HEK293 (cell line): ENCODE measurements at regions not wholly inside any gene's neighbourhood (a gene's known extent, or its start where the extent isn't known, plus 50 kb on each side); places are given as distances from the start of the nearest gene placed in this dataset.

Experiments used
- CTCF ChIA-PET: fragments of 350-600 bp; formaldehyde crosslinking; extraction: SDS; loops from one replicate; lab custom pipeline; 2021; ENCODE audit warnings: antibody characterized with exemption; lab: Yijun Ruan, JAX
- POLR2A ChIA-PET: fragments of 300-600 bp; formaldehyde crosslinking; extraction: SDS; loops from one replicate; lab custom pipeline; 2020; ENCODE audit warnings: antibody characterized with exemption, inconsistent platforms; lab: Yijun Ruan, JAX
- H3K27ac ChIP-seq: fragments of 200-500 bp; sonication (Bioruptor generic); 2 replicates; pipeline ENCODE4 v1.5.1; 2014; ENCODE audit warnings: low read depth, low read length, control low read depth, inconsistent platforms; ENCODE audit errors: extremely low read depth
- H3K36me3 ChIP-seq, 2 experiments: fragments of 200-500 bp in 1 of 2; sonication (Bioruptor generic) in 1 of 2; 1 replicate in 1 of 2; 2 replicates in 1 of 2; pipeline ENCODE4 v1.5.1; 2014 to 2017; ENCODE audit warnings: inconsistent platforms in 2 of 2, low read length in 2 of 2; ENCODE audit not compliant: control insufficient read depth in 2 of 2, insufficient read depth in 1 of 2
- H3K4me1 ChIP-seq: fragments of 200-500 bp; sonication (Bioruptor generic); 2 replicates; pipeline ENCODE4 v1.5.1; 2014; ENCODE audit warnings: mild to moderate bottlenecking, low read length, inconsistent platforms; ENCODE audit not compliant: control insufficient read depth, insufficient read depth
- H3K4me3 ChIP-seq: 2 replicates; pipeline ENCODE4 v1.5.1; 2011; ENCODE audit warnings: low read depth, mild to moderate bottlenecking, control low read depth, low read length, moderate library complexity
- H3K9me3 ChIP-seq: fragments of 200-500 bp; sonication (Bioruptor generic); 2 replicates; pipeline ENCODE4 v1.5.1; 2014; ENCODE audit warnings: low read depth, low read length, inconsistent platforms; ENCODE audit not compliant: control insufficient read depth, insufficient read depth
- GLIS1 ChIP-seq: fragments of 450-650 bp; formaldehyde crosslinking; IDR thresholded peaks from 2 replicates; pipeline ENCODE4 v1.5.1; 2016; ENCODE audit warnings: missing biosample characterization, missing genetic modification characterization
- KLF10 ChIP-seq: fragments of 450-650 bp; IDR thresholded peaks from 2 replicates; pipeline ENCODE4 v1.5.1; 2018; ENCODE audit warnings: missing biosample characterization, mild to moderate bottlenecking, missing genetic modification characterization
- KLF16 ChIP-seq: fragments of 450-650 bp; formaldehyde crosslinking; IDR thresholded peaks from 2 replicates; pipeline ENCODE4 v1.5.1; 2017; ENCODE audit warnings: missing biosample characterization, missing genetic modification characterization
- KLF8 ChIP-seq: fragments of 450-650 bp; formaldehyde crosslinking; IDR thresholded peaks from 2 replicates; pipeline ENCODE4 v1.5.1; 2016; ENCODE audit warnings: missing biosample characterization, missing genetic modification characterization
- PRDM1 ChIP-seq: fragments of 450-650 bp; formaldehyde crosslinking; IDR thresholded peaks from 2 replicates; pipeline ENCODE4; 2016; ENCODE audit warnings: missing biosample characterization, missing genetic modification characterization
- RBAK ChIP-seq: fragments of 450-650 bp; formaldehyde crosslinking; IDR thresholded peaks from 2 replicates; pipeline ENCODE4 v1.5.1; 2016; ENCODE audit warnings: missing biosample characterization, missing genetic modification characterization
- REST ChIP-seq: fragments of 450-650 bp; formaldehyde crosslinking; IDR thresholded peaks from 2 replicates; pipeline ENCODE4 v1.5.1; 2016; ENCODE audit warnings: missing biosample characterization, missing genetic modification characterization
- SCRT1 ChIP-seq: fragments of 450-650 bp; formaldehyde crosslinking; IDR thresholded peaks from 2 replicates; pipeline ENCODE4 v1.5.1; 2016; ENCODE audit warnings: missing biosample characterization, missing genetic modification characterization, borderline replicate concordance
- YY1 ChIP-seq: fragments of 450-650 bp; formaldehyde crosslinking; IDR thresholded peaks from 2 replicates; pipeline ENCODE4 v1.5.1; 2018; ENCODE audit warnings: missing biosample characterization, missing genetic modification characterization
- ZBTB17 ChIP-seq: fragments of 450-650 bp; formaldehyde crosslinking; IDR thresholded peaks from 2 replicates; pipeline ENCODE4 v1.5.1; 2016; ENCODE audit warnings: missing biosample characterization, missing genetic modification characterization
- ZBTB48 ChIP-seq: fragments of 450-650 bp; formaldehyde crosslinking; IDR thresholded peaks from 2 replicates; pipeline ENCODE4 v1.5.1; 2016; ENCODE audit warnings: missing biosample characterization, missing genetic modification characterization
- ZBTB7A ChIP-seq: fragments of 450-650 bp; formaldehyde crosslinking; IDR thresholded peaks from 2 replicates; pipeline ENCODE4 v1.5.1; 2016; ENCODE audit warnings: low read depth, missing biosample characterization, missing genetic modification characterization
- ZBTB8A ChIP-seq: fragments of 450-650 bp; formaldehyde crosslinking; IDR thresholded peaks from 2 replicates; pipeline ENCODE4 v1.5.1; 2016; ENCODE audit warnings: missing biosample characterization, missing genetic modification characterization
- ZNF121 ChIP-seq: fragments of 450-650 bp; formaldehyde crosslinking; IDR thresholded peaks from 2 replicates; pipeline ENCODE4 v1.5.1; 2016; ENCODE audit warnings: missing biosample characterization, missing genetic modification characterization
- ZNF248 ChIP-seq: fragments of 450-650 bp; formaldehyde crosslinking; IDR thresholded peaks from 2 replicates; pipeline ENCODE4 v1.5.1; 2017; ENCODE audit warnings: missing biosample characterization, missing genetic modification characterization
- ZNF266 ChIP-seq: fragments of 450-650 bp; formaldehyde crosslinking; IDR thresholded peaks from 2 replicates; pipeline ENCODE4 v1.5.1; 2016; ENCODE audit warnings: missing biosample characterization, missing genetic modification characterization, low read depth
- ZNF292 ChIP-seq: fragments of 450-650 bp; formaldehyde crosslinking; IDR thresholded peaks from 2 replicates; pipeline ENCODE4 v1.5.1; 2016; ENCODE audit warnings: low read depth, missing biosample characterization, missing genetic modification characterization, borderline replicate concordance
- ZNF350 ChIP-seq: fragments of 450-650 bp; formaldehyde crosslinking; IDR thresholded peaks from 2 replicates; pipeline ENCODE4 v1.5.0; 2017; ENCODE audit warnings: missing biosample characterization, mild to moderate bottlenecking, missing genetic modification characterization
- ZNF394 ChIP-seq: fragments of 450-650 bp; formaldehyde crosslinking; IDR thresholded peaks from 2 replicates; pipeline ENCODE4 v1.5.1; 2016; ENCODE audit warnings: missing biosample characterization, missing genetic modification characterization, mild to moderate bottlenecking, moderate library complexity, borderline replicate concordance
- ZNF404 ChIP-seq: fragments of 450-650 bp; formaldehyde crosslinking; IDR thresholded peaks from 2 replicates; pipeline ENCODE4 v1.5.1; 2017; ENCODE audit warnings: missing biosample characterization, missing genetic modification characterization
- ZNF521 ChIP-seq: fragments of 450-650 bp; formaldehyde crosslinking; IDR thresholded peaks from 2 replicates; pipeline ENCODE4 v1.5.1; 2017; ENCODE audit warnings: missing biosample characterization, mild to moderate bottlenecking, missing genetic modification characterization
- ZNF529 ChIP-seq: fragments of 450-650 bp; formaldehyde crosslinking; IDR thresholded peaks from 2 replicates; pipeline ENCODE4 v1.5.1; 2017; ENCODE audit warnings: missing genetic modification characterization, missing biosample characterization; ENCODE audit not compliant: insufficient replicate concordance
- ZNF544 ChIP-seq: fragments of 450-650 bp; formaldehyde crosslinking; IDR thresholded peaks from 2 replicates; pipeline ENCODE4 v1.5.0; 2017; ENCODE audit warnings: missing biosample characterization, missing genetic modification characterization
- ZNF555 ChIP-seq: fragments of 450-650 bp; formaldehyde crosslinking; conservative IDR thresholded peaks from 2 replicates; pipeline ENCODE4 v1.5.1; 2017; ENCODE audit warnings: missing biosample characterization, mild to moderate bottlenecking, missing genetic modification characterization, inconsistent platforms
- ZNF561 ChIP-seq: fragments of 450-650 bp; IDR thresholded peaks from 2 replicates; pipeline ENCODE4 v1.5.1; 2018; ENCODE audit warnings: missing biosample characterization, missing genetic modification characterization, borderline replicate concordance
- ZXDB ChIP-seq: fragments of 450-650 bp; formaldehyde crosslinking; IDR thresholded peaks from 2 replicates; pipeline ENCODE4 v1.5.1; 2016; ENCODE audit warnings: missing biosample characterization, missing genetic modification characterization
- TF ChIP-seq, protein P1 (sequence below): fragments of 450-650 bp; IDR thresholded peaks from 2 replicates; pipeline ENCODE4 v1.5.1; 2018; ENCODE audit warnings: missing biosample characterization, missing genetic modification characterization

- TF ChIP-seq REST (tag by site-specific recombination) = no peak
- TF ChIP-seq ZBTB7A (tag by site-specific recombination) = no peak
- no peak for TF ChIP-seq ZBTB8A
- no peak for TF ChIP-seq ZBTB17 (tag by site-specific recombination)
- TF ChIP-seq ZNF544 (tag by site-specific recombination) = no peak
- no peak for TF ChIP-seq ZNF266 (tag by site-specific recombination)
- no peak for TF ChIP-seq ZNF555 (tag by site-specific recombination)
Measured at GRCh38 chr2:160584972-160585494, 91.4 kb upstream of the RBMS1 start (continued).

DNA sequence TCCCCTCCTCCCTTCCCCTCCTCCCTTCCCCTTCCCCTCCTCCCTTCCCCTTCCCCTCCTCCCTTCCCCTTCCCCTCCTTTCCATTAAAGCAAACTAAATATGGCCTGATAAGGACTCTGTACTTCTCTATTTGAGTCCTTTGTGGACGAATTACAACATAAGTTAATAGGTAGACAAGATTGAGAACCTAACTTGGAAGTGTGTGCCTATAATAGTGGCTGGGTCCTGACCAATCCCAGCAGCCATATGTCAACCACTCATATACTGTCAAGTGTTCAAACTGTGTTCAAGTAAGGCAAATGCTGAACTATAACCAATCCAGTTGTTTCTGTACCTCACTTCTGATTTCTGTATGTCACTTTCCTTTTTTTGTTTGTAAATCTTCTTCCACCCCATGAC, 97.1 kb upstream of the RBMS1 start:
- Histone ChIP-seq H3K36me3 (no peaks in the 10 kb centered on the region), H3K4me1 (no peaks in the 10 kb centered on the region), H3K4me3 (no peak overlapping the region), H3K9me3 (no peaks in the 10 kb centered on the region; the same call in 1 of the 2 replicates), H3K27ac (no peak overlapping the region)
- TF ChIP-seq ZNF404 = no peak
- no peak for TF ChIP-seq ZNF350 (tag by site-specific recombination)
- TF ChIP-seq ZBTB48 (tag by site-specific recombination) = no peak
- TF ChIP-seq ZXDB (tag by site-specific recombination) = no peak
- no peak for TF ChIP-seq RBAK (tag by site-specific recombination)
- TF ChIP-seq ZNF248 (tag by site-specific recombination) = no peak
- no peak for TF ChIP-seq SCRT1 (tag by site-specific recombination)
- no peak for TF ChIP-seq ZNF292 (tag by site-specific recombination)
- TF ChIP-seq YY1 (tag by site-specific recombination) = no peak
- TF ChIP-seq ZNF121 (tag by site-specific recombination) = no peak
- TF ChIP-seq PRDM1 (tag by site-specific recombination) = no peak
- no peak for TF ChIP-seq ZNF521 (tag by site-specific recombination)
- TF ChIP-seq ZNF561 (tag by site-specific recombination) = no peak
- no peak for TF ChIP-seq KLF8 (tag by site-specific recombination)
- TF ChIP-seq, protein P1, sequence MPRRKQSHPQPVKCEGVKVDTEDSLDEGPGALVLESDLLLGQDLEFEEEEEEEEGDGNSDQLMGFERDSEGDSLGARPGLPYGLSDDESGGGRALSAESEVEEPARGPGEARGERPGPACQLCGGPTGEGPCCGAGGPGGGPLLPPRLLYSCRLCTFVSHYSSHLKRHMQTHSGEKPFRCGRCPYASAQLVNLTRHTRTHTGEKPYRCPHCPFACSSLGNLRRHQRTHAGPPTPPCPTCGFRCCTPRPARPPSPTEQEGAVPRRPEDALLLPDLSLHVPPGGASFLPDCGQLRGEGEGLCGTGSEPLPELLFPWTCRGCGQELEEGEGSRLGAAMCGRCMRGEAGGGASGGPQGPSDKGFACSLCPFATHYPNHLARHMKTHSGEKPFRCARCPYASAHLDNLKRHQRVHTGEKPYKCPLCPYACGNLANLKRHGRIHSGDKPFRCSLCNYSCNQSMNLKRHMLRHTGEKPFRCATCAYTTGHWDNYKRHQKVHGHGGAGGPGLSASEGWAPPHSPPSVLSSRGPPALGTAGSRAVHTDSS (tag by site-specific recombination) = no peak
- no peak for TF ChIP-seq ZNF529 (tag by site-specific recombination)
- TF ChIP-seq KLF10 (tag by site-specific recombination) = no peak
- no peak for TF ChIP-seq ZNF394 (tag by site-specific recombination)
- TF ChIP-seq KLF16 (tag by site-specific recombination) = no peak
- no peak for TF ChIP-seq GLIS1 (tag by site-specific recombination)
- ChIA-PET CTCF (no interaction called here), POLR2A (no interaction called here)
